ENCODE measurements at regions not wholly inside any gene's neighbourhood (a gene's known extent, or its start where the extent isn't known, plus 50 kb on each side); places are given as distances from the start of the nearest gene placed in this dataset.

DNA sequence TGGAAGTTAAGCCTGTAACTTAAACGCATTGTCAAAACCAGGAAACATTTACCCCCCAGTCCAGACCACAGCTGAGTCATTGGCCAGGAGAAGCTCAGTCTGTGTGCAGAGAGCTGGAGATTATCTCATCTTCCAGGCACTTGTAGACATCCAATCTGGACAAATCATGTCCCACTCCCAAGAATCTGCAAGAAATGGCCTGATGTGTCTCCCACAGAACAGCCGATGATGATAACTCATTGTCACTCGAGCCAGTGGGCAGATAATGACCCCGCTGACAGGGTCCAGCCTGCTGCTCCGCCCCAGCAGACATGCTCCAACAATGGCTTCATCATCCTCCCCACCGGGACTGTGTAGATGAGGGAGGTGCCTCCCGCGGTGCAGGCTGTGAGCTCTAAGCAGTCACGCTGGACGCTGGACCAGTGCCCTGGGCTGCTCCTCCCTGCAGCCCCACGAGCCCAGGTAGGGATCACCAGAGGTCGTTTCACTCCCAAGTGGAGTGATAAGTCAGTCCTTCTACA lies 322.5 kb downstream of the C16orf95 start:
- Histone ChIP-seq H3K36me3 (ENCODE audit: low read depth) (no peaks in the 10 kb centered on the region), H3K4me3 (peak overlapping the region; percentile 51), H2AFZ (peak overlapping the region; percentile 55; the same call in 1 of the 2 replicates), H3K9ac (no peak overlapping the region), H3K27ac (peak overlapping the region; percentile 28; the same call in 1 of the 2 replicates), H4K20me1 (ENCODE audit: insufficient read depth) (no peaks in the 10 kb centered on the region), H3K9me3 (ENCODE audit: low read depth) (no peaks in the 10 kb centered on the region), H3K4me2 (ENCODE audit: unreplicated experiment) (peak overlapping the region; percentile 76), H3F3A (ENCODE audit: insufficient read depth) (peaks cover 16% of the 10 kb centered on the region), H3K4me1 (ENCODE audit: insufficient read depth) (peaks cover 19% of the 10 kb centered on the region), H3K79me2 (ENCODE audit: insufficient read depth) (no peaks in the 10 kb centered on the region), H3K27me3 (replicated peaks; ENCODE audit: insufficient read depth) (peaks cover 9% of the 10 kb centered on the region), H3K9me2 (ENCODE audit: insufficient read depth) (no peaks in the 10 kb centered on the region)
- TF ChIP-seq EZH2phosphoT487 (IDR thresholded peaks at IDR 0.05; ENCODE audit: insufficient read depth, low read depth): no peak
- TF ChIP-seq EZH2 (IDR thresholded peaks at IDR 0.05; ENCODE audit: insufficient read depth, poor library complexity, severe bottlenecking): no peak
- peak; percentile 92 for DNase-seq
- 3 to 4% methylated on average over 12 of the region's 12 CpGs for WGBS, 2 experiments (ENCODE audit: low coverage in 1 of 2, low lambda C conversion rate in 2 of 2, missing lambda C conversion rate in 2 of 2)
- in situ Hi-C loops (cut with MboI): no loop called here

DNA sequence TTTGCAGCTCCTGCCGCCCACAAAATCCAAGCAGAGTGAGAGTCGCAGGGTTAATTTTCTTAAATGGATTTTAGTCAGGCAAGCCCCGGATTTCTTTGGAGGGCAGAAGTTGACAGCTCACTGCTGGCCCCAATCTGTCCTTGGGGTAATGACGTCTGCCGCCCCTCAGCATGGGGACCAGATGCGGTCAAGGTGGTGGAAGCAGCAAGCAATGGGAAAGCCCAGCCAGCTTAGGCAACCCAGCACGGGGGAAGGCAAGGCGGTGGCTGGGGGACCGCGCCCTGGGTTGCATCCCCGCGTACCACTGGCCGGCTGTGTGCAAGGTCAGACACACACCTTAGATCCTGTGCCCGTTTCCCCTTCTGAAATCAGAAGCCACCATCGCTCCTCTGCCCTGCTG lies 321.7 kb downstream of the C16orf95 start:
- no peaks in the 10 kb centered on the region for H3K79me2 ChIP-seq (ENCODE audit: insufficient read depth)
- H3K27me3 ChIP-seq (replicated peaks; ENCODE audit: insufficient read depth): peaks cover 15% of the 10 kb centered on the region
- no peak overlapping the region for H2AFZ ChIP-seq
- H3K9me2 ChIP-seq (ENCODE audit: insufficient read depth): no peaks in the 10 kb centered on the region
- WGBS, 2 experiments (ENCODE audit: low coverage in 1 of 2, low lambda C conversion rate in 2 of 2, missing lambda C conversion rate in 2 of 2): 27 to 29% methylated on average over 15 of the region's 15 CpGs
- no peak for TF ChIP-seq EZH2phosphoT487 (IDR thresholded peaks at IDR 0.05; ENCODE audit: insufficient read depth, low read depth)
- TF ChIP-seq EZH2 (IDR thresholded peaks at IDR 0.05; ENCODE audit: insufficient read depth, poor library complexity, severe bottlenecking): no peak
- no peaks in the 10 kb centered on the region for H4K20me1 ChIP-seq (ENCODE audit: insufficient read depth)
- in situ Hi-C loops (cut with MboI): no loop called here
- H3K9me3 ChIP-seq (ENCODE audit: low read depth): no peaks in the 10 kb centered on the region
- H3K9ac ChIP-seq: no peak overlapping the region
- peaks cover 19% of the 10 kb centered on the region for H3K4me1 ChIP-seq (ENCODE audit: insufficient read depth)
- H3K27ac ChIP-seq: no peak overlapping the region
- peak overlapping the region; percentile 76 for H3K4me2 ChIP-seq (ENCODE audit: unreplicated experiment)
- DNase-seq: no peak
- no peaks in the 10 kb centered on the region for H3K36me3 ChIP-seq (ENCODE audit: low read depth)
- H3K4me3 ChIP-seq: no peak overlapping the region
- peaks cover 16% of the 10 kb centered on the region for H3F3A ChIP-seq (ENCODE audit: insufficient read depth)

DNA sequence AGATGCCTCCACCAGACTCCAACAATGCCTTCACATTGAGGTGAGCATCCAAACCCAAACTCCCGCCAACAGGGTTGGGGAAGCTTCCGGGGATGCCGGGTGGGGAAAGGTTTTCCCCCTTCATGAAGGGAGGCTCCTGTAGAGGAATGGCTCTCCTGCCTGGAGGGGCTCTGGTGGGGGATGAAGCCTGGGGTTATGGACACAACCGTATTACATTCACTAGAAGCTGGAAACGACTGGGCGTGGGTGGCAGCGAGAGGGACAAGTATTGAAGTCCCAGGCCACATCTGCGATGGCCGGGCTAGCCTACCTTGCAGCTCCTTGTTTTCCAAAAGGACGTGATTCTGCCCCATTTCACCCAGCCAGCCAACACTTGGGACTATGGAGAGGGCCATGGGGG lies 321.1 kb downstream of the C16orf95 start:
- Histone ChIP-seq H3K79me2 (ENCODE audit: insufficient read depth) (no peaks in the 10 kb centered on the region), H3K4me1 (ENCODE audit: insufficient read depth) (peaks cover 19% of the 10 kb centered on the region), H3K36me3 (ENCODE audit: low read depth) (no peaks in the 10 kb centered on the region), H3K4me3 (no peak overlapping the region), H2AFZ (no peak overlapping the region), H3K27ac (no peak overlapping the region), H3F3A (ENCODE audit: insufficient read depth) (peaks cover 15% of the 10 kb centered on the region), H3K9me3 (ENCODE audit: low read depth) (no peaks in the 10 kb centered on the region), H3K9me2 (ENCODE audit: insufficient read depth) (no peaks in the 10 kb centered on the region), H4K20me1 (ENCODE audit: insufficient read depth) (no peaks in the 10 kb centered on the region), H3K4me2 (ENCODE audit: unreplicated experiment) (no peak overlapping the region), H3K9ac (no peak overlapping the region), H3K27me3 (replicated peaks; ENCODE audit: insufficient read depth) (peaks cover 22% of the 10 kb centered on the region)
- in situ Hi-C loops (cut with MboI): no loop called here
- TF ChIP-seq EZH2phosphoT487 (IDR thresholded peaks at IDR 0.05; ENCODE audit: insufficient read depth, low read depth) (no peak), EZH2 (IDR thresholded peaks at IDR 0.05; ENCODE audit: insufficient read depth, poor library complexity, severe bottlenecking) (no peak)
- 93 to 100% methylated on average over 8 to 10 of the region's 10 CpGs for WGBS, 2 experiments (ENCODE audit: low coverage in 1 of 2, low lambda C conversion rate in 2 of 2, missing lambda C conversion rate in 2 of 2)
- no peak for DNase-seq

DNA sequence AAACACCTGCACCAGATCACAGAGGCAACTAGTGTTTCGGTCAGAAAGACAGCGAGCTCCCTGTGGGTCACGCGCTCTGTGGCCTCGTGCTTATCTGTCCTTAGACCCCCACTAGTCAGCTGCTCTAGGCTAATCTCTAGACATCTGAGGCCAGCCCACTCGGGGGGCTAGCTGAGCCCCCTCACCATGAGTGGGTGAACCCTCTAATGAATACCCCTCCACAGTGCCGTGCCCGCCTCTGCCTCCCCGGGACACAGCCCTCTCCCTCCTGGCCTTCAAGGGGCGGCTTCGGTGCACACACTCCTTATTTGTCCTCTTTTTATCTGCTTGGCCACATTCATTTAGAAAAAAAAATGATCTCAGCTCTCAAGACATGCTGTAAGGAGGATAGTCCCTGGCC lies 320.1 kb downstream of the C16orf95 start:
- TF ChIP-seq EZH2 (IDR thresholded peaks at IDR 0.05; ENCODE audit: insufficient read depth, poor library complexity, severe bottlenecking) (no peak), EZH2phosphoT487 (IDR thresholded peaks at IDR 0.05; ENCODE audit: insufficient read depth, low read depth) (no peak)
- Histone ChIP-seq H3K4me2 (ENCODE audit: unreplicated experiment) (no peak overlapping the region), H3K79me2 (ENCODE audit: insufficient read depth) (no peaks in the 10 kb centered on the region), H3F3A (ENCODE audit: insufficient read depth) (peaks cover 5% of the 10 kb centered on the region; the same call in 1 of the 2 replicates), H3K9me2 (ENCODE audit: insufficient read depth) (no peaks in the 10 kb centered on the region), H3K36me3 (ENCODE audit: low read depth) (no peaks in the 10 kb centered on the region), H2AFZ (no peak overlapping the region), H3K9me3 (ENCODE audit: low read depth) (no peaks in the 10 kb centered on the region), H3K27ac (no peak overlapping the region), H4K20me1 (ENCODE audit: insufficient read depth) (no peaks in the 10 kb centered on the region), H3K4me3 (no peak overlapping the region), H3K4me1 (ENCODE audit: insufficient read depth) (peaks cover 14% of the 10 kb centered on the region), H3K27me3 (replicated peaks; ENCODE audit: insufficient read depth) (peaks cover 28% of the 10 kb centered on the region), H3K9ac (no peak overlapping the region)
- no peak for DNase-seq
- 85 to 87% methylated on average over 11 of the region's 11 CpGs for WGBS, 2 experiments (ENCODE audit: low coverage in 1 of 2, low lambda C conversion rate in 2 of 2, missing lambda C conversion rate in 2 of 2)
- in situ Hi-C loops (cut with MboI): no loop called here

Measured in GM23248 (cell line).